Ovary (tissue), 3 donors: ENCODE measurements at regions not wholly inside any gene's neighbourhood (a gene's known extent, or its start where the extent isn't known, plus 50 kb on each side); places are given as distances from the start of the nearest gene placed in this dataset.

Source experiments
- CTCF ChIP-seq, 3 donors: fragments of 450-650 bp in 2 of 3; fragments of 200-600 bp in 1 of 3; IDR thresholded peaks; one replicate each; pipeline versions ENCODE4 v1.5.1 to v1.8.0; 2016 to 2022; ENCODE audit warnings: antibody characterized with exemption in 3 of 3, mild to moderate bottlenecking in 1 of 3
- POLR2A ChIP-seq: fragments of 450-650 bp; IDR thresholded peaks from one replicate; pipeline ENCODE4 v1.6.1; 2017; ENCODE audit warnings: antibody characterized with exemption, mild to moderate bottlenecking, moderate library complexity
- donor health status: DM: no; HTN: no; CAD: no.

DNA sequence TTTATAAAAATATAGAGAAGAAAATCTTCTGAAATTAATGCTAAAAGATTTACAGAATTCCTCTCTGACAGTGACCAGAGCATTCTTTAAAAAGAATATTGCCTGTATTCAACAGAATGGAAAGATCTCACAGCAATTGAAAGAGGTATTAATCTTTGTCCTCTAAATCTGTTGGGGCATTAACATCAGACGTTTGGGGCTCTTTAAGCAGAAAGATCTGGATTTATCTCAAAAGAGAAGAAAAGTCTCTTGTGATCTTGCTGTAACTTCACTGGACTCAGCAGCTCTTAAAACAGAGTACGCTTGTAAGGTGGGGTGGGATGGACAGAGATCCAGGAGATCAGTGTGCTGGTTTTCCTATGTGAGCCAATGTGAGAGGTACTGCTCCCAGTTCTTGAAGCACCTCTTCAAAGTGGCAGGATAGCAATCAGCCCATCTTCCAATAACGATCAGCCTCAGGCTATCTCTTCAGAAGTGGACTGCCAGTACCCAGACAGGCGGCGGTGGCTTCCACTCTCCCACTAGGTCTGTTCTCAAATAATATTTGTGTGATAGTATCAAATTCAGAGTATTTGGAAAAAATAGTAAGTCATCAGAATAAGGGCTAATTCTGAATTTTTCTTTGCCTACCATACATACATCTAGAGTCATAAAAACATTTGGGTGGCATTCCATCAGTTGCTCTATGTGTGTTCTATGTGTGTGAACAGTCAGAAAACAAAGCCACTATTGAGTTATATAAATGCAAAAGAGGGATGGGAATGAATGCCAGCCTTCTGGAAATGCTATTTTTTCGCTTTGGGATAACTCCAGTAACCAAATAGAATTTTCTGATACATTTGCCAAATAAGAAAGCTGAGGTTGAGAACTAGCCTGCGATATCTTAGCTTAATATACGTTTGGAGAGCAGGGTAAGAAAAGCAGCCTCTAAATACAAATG is 237.4 kb upstream of the RGS6 start:
- TF ChIP-seq POLR2A (no peak), CTCF (IDR thresholded peaks at IDR 0.05) (no peak)
